Transverse colon (tissue), 4 donors: ENCODE measurements at regions not wholly inside any gene's neighbourhood (a gene's known extent, or its start where the extent isn't known, plus 50 kb on each side); places are given as distances from the start of the nearest gene placed in this dataset.

ENCODE experiments used
- EP300 ChIP-seq: sonication (generic); formaldehyde crosslinking; IDR thresholded peaks from one replicate; pipeline ENCODE4 v1.6.1; 2017; ENCODE audit warnings: antibody characterized with exemption, low read depth
- POLR2A ChIP-seq: fragments of 450-650 bp; IDR thresholded peaks from one replicate; pipeline ENCODE4 v1.6.1; 2016; ENCODE audit warnings: antibody characterized with exemption, mild to moderate bottlenecking, moderate library complexity
- POLR2AphosphoS5 ChIP-seq, 3 donors: sonication (generic); formaldehyde crosslinking; IDR thresholded peaks; one replicate each; pipeline ENCODE4 v1.6.1; 2016; ENCODE audit warnings: antibody characterized with exemption in 3 of 3
- TF ChIP-seq, protein P1 (sequence below), 5 experiments: fragments of 200-600 bp in 3 of 5; fragments of 450-650 bp in 2 of 5; sonication (generic) in 3 of 5; IDR thresholded peaks; 1 replicate in 2 of 5; 2 replicates in 3 of 5; pipeline ENCODE4 v1.5.1; 2016 to 2017; ENCODE audit warnings: antibody characterized with exemption in 5 of 5, inconsistent platforms in 3 of 5, mild to moderate bottlenecking in 2 of 5, moderate library complexity in 1 of 5

DNA sequence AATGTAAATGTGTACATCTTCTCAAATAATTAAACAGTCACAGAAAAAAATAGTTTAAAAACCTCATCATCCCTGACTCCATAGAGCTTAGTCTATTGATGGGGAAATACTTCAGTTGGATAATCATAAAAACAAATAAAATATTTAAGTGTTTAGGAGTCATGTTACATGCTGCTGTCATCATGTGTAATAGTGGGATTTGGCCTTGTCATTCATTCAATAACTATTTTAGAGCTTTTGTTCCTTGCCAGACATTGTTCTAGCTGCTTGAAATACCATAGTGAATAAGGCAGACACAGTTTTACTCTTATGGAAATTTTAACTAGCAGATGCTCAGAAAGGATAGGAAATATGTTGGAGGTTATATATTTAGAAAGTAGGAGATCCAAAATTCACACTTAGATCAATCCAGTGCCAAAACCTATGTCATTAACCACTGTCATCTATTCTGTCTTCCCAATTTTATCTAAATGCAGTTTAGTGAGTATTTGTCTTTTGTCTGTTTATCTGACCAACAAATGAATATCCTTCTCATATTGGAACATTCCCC, 324.7 kb downstream of the CASP12 start:
- TF ChIP-seq, protein P1, sequence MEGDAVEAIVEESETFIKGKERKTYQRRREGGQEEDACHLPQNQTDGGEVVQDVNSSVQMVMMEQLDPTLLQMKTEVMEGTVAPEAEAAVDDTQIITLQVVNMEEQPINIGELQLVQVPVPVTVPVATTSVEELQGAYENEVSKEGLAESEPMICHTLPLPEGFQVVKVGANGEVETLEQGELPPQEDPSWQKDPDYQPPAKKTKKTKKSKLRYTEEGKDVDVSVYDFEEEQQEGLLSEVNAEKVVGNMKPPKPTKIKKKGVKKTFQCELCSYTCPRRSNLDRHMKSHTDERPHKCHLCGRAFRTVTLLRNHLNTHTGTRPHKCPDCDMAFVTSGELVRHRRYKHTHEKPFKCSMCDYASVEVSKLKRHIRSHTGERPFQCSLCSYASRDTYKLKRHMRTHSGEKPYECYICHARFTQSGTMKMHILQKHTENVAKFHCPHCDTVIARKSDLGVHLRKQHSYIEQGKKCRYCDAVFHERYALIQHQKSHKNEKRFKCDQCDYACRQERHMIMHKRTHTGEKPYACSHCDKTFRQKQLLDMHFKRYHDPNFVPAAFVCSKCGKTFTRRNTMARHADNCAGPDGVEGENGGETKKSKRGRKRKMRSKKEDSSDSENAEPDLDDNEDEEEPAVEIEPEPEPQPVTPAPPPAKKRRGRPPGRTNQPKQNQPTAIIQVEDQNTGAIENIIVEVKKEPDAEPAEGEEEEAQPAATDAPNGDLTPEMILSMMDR (IDR thresholded peaks at IDR 0.05), result no peak
- no peak for TF ChIP-seq POLR2A
- no peak for TF ChIP-seq EP300
- no peak for TF ChIP-seq POLR2AphosphoS5 (IDR thresholded peaks at IDR 0.05)
